Activated CD8-positive, alpha-beta memory T cell treated with anti-CD3 and anti-CD28 coated beads, Interleukin-2, amount 50 U/mL, for 24 hours (primary cell): ENCODE measurements at regions not wholly inside any gene's neighbourhood (a gene's known extent, or its start where the extent isn't known, plus 50 kb on each side); places are given as distances from the start of the nearest gene placed in this dataset.

Experiments used
- DNase-seq: peaks from one replicate; pipeline ENCODE4 v3.0.0-alpha.2; 2020; ENCODE audit errors: extremely low read depth

DNA sequence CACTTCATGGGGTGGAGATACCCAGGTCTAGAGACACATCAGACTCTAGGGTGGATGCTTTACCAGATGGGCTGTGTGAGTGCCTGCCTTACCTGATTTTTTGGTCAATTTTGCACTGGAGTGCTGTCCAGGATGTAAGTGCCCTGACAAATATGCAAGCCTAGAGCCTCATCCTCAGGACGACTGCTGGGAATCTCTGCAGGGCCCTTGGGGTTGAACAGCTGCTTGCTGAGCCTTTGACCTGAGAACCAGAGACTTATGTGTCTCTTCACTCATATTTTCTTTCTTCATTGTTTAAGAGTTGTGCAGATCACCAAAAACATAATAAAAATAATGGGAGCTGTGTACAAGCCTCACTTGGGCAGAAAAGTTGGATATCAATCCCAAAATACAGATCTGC, 551.5 kb upstream of the ATP2B1 start:
- no peak for DNase-seq

DNA sequence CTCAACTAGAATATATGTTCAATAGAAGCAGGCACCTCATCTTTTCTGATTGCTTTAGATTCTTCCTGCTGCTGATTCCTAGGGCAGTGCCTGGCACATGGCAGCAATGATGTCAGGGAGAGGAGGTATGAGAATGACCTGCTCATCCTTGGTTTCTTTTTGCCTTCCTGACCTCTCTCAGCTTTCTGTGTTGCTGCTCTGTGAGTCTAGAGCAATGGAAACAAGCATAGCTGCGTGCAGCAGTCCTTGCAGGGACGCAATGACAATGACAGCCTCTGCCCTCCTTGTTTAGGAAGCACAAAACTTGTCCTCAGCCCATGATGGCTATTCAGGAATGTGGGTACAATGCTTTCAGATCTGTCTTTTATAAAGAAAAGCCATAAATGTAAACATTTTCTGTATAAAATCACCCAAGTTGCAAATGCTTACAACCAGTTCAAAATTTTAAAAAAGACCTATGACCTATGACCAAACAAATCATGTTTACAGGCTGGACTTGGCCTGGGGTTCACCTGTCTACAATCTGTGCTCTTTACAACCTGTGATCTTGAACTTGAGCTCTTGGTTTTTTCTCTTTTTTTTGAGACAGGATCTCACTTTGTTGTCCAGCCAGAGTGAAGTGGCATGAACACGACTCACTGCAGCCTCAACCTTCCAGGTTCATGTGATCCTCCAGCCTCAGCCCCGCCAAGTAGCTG, 549.4 kb upstream of the ATP2B1 start:
- DNase-seq: no peak

DNA sequence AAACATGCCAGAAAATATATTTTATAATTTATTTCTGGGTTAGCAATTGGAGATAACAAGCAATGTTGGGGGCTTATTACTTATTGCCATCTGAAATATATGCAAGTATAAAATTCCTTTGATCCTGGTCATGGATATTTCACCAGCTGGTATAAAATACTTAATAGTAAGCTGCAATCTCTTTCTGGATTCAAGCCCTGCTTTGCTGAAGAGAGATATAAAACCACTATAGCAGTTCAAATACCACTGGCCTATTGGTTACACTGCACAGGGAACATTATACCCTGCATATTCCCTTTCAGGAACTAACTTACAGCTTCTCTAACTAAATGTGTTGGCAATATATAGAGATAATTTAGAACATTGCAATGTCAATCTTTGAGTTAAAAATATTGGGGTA, 546.2 kb upstream of the ATP2B1 start:
- no peak for DNase-seq

DNA sequence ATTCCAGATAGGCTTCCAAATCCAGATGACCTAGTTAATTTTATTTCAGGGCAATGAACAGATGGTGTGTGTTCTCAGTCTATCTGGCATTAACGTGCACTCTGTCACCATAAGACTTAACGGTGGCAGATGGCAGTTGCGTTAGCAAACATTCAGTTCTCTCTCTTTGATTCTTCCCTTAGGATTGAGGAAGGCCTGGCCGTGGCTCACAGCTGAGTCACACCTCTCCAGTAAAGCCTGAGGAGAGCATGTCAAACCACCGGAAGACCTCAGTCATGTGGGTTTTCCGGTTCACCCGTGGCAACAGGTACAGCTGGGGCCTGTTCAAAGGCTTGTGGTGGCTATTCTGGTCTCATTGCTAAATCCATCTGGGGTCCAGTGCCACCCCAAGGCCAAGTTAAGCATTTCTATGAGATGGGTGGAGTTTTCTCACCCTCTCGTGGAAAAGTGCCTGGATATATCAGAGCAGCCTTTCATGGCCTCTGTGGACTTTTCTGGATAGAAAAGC, 545.1 kb upstream of the ATP2B1 start:
- no peak for DNase-seq

DNA sequence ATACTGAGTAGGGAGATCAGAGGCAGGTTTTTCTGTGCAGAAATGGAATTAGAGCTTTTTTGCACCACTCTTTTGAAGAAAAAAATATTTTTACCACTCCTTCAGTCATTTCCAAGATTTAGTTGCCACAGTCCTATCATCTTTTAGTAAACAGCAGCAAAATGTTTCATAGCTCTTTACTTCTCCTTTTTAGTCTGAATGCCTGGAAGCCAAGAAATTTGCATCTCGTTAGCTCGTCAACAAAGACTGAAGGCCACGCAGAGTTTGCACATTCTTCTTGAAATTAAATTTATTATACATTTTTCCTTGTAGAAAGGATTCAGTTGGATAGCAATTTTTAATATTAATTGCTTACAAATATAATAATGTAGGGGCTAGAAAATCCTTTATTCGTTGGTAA, 544.5 kb upstream of the ATP2B1 start:
- DNase-seq: no peak

DNA sequence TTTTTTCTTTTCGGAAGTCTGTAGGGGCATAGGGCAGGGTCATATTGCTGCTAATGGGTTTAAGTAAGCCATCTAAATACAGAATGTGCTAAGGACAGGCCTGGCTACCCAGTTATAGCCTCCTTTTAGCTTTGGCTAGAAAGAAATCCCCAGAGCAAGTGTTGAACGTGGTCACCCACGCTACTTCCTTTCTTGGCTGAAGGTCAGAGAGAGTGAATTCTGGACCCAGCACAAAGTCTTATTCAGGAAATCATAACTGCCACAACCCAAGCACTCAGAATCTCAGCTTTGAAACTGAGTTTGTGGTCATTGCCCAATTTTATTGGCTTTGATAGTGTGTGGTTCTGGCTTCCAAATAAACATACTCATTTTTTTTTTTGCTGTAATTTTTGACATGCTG, 542.1 kb upstream of the ATP2B1 start:
- no peak for DNase-seq

DNA sequence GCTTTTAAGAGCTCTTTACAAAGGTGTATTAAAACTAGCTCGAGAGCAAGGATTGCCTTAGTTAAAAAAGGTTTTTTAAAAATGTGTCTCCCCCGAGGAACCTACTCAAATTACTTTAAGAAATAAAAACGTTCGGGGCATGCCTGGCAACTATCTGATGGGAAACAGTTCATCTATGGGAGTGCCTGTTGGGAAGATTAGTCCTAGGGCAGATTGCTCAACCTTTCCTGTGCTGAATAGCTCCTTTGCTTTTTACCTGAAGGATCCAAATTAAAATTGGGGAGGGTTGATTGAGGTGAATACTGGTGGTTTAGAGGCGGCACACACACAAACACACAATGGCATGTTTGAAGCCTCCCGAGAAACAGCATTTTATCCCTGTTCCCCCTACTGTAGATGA, 541.4 kb upstream of the ATP2B1 start:
- no peak for DNase-seq

DNA sequence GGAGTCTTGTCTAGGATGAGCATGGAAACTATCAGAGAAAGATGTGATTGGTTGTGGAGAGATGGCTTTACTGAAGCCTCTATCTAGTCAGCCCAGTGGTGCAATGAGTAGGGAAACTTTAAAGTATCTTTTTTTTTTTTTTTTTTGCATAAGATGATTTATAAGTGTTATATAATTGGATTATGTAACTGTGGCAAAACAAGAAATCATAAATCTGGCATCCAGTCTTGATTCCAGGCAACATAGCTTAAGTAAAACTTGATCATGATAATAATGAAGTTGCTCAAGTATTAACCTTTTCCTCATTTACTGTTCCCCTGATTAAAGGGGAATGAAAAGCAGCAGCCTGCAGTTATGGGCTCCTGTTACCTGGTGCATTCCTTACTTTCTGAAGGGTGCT, 538.0 kb upstream of the ATP2B1 start:
- DNase-seq: no peak

DNA sequence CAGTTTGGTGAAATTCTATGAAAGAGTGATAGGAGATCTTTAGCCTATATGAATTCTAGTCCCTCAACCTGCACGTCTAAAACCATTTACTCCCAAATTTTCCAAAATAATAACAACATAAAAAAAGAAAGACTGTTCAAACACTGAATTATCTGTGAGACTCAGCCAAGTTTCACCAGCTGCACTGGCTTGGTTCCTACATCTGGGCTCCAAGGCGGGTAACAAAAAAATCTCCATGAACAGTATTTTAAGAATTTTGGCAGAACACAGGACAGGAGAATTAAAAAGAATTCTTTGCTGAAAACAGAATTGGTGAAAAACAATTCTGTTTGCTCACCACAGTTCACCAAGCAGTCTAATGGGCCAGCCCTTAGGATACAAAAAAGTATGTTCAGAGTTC, 536.8 kb upstream of the ATP2B1 start:
- no peak for DNase-seq

DNA sequence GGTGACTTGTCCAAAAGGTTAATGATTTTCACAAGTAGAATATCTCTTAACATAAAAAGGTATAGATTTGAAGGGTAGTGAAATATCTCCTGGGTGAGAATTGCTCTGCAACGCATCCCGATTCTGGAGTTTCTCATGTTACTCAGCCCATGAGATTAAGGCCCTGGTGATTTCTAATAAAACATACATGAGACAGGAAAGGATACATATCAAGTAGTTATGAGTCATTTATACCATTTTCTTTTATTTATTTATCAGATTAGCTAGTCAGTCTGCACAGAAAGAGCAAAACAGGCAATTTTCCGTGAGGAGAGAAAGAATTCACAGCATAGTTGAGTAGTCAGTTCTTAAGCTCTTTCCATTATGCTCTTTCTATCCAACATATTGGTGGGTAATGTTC, 535.6 kb upstream of the ATP2B1 start:
- DNase-seq: no peak

DNA sequence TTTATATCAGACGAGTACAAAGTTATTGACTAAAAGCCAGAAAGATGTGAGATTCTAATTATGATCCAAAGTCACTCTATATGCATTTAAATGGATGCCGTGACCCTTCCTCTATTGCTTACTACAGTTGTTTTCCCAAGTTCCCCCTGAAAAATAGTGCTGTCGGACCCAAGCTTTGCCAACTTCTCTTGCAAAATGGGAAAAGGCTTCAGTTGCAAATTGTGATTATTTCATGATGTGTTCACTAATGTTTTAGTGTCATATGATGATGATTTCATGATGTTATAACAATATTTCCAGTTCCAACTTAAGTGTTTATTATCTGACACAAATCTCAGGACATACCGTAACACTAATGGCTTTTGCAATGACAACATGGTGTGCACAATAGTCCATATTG, 534.6 kb upstream of the ATP2B1 start:
- no peak for DNase-seq

DNA sequence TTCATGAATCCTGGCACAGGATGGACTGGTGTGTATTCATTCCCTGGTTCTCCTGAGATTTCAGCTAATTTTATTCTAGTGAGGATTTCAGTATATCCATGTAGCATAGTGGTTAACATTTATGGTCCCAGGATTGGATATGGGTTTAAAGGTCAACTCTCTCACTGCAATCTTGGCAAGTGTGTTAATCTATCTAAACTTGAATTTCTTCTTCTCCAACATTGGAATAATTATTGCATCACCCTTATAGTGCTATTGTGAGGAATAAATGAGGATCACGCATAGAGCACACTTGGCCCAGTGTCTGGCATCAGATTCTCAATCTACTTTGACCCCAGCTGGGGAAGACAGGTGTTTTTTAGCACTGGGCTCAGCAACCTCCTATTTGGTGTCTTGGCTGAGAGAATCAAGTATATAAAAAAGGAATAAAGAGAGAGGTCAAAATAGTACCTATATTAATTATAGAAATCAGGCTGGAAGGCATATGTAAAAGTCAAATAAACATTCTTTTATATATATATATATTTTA, 531.2 kb upstream of the ATP2B1 start:
- DNase-seq: no peak

DNA sequence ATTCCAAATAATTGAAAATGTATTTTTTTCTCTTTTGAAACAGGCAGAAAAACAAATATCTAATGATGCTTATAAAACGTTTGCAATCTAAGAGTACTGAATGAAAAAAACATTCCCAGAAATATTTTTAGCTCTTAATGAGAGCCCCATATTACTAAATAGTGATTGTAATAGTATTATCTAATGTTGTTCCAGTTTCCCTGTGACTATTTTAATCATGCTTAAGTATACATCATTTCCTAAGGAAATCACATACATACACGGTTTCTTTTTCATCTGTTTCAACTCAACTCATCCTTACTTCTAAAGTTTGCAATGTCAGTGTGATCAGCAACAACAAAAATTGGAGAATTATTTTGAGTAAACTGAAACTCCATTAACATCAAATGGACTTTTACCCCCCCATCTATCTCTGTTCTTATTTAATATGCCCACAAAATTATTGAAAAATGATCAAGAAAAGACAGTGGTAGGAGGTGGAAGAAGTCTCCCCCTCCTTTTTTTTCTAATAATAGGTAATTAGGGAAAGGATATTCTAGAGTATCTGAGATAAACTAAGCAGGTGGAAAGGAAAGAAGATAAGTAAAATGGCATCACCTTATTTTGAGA, 530.1 kb upstream of the ATP2B1 start:
- DNase-seq: no peak

DNA sequence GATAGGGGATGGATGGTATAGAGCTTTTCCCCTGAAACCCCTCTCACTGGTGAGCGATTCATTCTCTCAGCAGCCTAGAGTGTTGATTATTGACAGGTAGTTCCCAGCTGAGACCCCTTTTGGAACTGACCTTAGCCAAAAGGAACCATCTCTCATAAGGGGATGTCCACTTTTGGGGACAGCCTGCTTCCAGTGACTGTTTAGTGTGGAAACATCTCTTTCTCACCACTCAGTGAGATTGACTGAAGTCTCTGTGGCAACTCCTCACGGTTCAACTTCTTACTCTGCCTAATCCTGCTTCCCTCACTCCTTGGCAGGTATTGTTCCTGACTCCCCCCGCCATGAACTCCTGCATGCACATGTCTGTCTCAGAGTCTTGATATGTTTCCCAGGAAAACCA, 529.2 kb upstream of the ATP2B1 start:
- DNase-seq: no peak

DNA sequence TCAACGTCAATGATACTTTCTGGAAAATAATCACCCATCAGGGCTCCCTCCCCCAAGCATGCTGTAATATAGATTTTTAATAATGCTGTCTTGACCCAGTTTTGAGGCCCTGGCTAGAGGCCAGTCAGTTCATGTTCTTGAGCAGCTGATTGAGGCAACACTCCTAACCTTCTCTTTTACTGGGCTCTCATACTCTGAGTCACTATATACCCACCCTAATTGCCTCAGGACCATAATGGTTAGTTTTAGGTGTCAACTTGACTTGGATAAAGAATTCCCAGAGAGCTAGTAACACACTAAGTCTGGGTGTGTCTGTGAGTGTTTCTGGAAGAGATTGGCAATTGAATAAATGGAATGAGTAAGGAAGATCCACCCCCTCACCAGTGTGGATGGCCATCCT, 527.0 kb upstream of the ATP2B1 start:
- no peak for DNase-seq

DNA sequence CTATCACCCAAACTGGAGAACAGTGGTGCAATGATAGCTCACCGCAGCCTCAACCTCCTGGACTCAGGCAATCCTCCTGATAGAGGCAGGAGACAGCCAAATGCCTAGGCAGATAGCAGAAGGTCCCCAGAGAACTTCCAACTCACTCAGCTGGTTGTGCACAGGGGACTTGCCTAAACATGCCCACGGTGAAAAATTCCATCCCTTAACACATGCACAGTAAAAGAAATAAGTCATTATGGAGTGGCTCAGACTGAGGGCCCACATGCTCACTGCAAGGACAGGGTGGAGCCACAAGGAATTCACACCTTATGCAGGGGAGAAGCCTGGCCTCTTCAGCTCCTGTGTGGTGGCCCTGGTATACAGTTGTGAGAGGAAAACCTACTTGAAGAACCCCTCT, 525.8 kb upstream of the ATP2B1 start:
- no peak for DNase-seq

DNA sequence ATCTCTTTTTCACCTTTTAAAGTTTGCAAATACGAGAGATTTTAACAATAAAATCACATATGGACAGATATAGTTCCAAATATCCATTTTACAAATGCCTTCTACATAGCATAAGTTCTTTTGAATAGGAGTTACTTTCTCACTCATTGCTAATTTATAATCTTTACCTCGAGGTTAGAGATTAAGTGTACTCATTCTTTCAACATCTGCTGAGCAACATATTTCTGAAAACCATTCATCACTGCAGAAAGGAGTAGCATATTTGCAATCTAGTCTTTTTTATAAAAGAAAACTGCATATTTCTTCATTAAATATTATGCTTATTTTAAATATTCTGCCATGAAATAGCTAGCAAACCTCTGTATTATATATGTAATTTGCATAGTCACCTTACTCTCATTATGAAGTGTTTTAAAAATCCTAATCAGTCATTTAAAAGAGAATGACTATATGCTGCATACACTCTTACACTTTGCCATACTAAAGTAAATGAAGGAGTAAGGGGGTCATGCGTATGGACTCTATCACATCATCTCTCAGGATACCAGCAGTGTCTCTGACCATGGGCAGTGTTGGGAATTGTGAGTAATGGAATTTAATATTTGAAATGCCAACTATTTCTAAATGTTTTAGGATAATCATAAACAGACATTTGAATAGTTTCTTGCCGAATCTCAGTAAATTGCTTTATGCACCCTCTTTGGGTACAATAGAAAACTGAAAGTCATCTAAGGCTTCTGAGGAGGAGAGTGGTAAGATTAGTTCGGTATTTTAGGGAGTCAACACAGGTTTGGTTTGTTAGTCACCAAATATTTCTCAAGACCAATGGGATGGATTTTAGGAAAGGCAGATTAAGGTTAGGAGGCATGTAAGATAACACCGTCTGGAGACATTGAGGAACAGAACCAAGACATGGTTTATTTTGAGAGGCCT, 524.8 kb upstream of the ATP2B1 start:
- DNase-seq: no peak

DNA sequence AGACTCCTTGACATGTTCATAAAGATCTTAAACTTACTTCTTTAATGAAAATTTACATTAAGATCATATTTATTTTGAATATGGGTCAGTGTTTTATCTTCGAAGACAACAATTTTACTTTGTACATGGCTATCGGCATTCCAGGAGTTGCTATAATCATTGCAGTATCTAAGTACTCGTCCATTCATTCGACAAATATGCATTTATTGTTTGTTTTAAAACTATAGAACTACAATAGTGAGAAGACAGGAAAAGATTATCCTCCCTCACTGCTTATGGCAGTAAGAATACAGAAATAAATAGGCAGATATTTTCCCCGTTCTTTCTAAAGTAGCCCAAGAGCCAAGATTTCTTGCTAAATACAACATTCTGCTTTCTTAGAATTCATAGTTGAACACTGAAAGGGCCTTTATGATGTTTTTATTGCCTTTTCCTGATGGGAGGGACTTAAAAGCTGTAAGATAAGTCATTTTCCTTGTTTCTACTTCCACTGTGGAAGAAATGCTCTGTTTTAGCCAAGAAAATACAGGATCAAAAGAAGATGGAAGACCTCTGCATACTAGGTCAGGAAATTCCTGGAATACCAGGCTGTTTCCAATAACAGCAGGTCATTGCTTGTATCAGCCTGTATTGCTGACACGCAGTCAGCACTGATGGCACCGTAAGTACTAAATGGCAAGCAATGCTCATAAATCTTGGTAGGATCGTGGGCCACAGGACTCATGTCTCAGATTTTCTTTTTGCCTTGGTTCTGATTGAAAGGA, 521.0 kb upstream of the ATP2B1 start:
- DNase-seq: no peak

DNA sequence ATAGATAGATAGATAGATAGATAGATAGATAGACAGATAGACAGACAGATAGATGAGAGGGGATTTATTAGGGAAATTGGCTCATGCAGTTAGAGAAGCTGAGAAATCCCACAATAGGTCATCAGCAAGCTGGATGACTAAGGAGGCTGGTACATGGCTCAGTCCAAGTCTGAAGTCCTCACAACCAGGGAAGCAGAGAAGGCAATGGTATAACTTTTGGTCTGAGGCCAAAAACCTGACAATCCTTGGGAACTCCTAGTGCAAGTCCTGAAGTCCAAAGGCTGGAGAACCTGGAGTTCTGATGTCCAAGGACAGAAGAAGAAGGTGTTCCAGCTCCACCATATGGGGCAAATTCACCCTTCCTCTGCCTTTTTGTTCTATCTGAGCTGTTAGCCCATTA, 517.6 kb upstream of the ATP2B1 start:
- no peak for DNase-seq

DNA sequence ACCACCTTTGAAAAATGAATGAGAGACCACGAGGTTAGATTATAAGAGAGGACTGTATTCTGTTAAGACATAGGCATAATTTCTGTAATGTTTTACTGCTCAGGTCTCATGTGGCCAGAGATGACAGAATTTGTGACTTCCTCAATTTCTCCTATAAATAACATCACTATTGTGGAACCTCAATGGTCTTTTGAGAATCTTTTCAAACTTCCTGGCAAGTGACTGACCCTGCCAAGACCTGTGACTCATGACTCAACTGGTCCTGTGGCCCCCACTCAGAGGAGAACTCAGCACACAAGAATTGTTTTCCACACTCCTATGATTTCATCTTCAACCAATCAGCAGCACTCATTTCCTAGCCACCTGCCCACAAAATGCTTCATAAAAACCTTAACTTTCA, 508.2 kb upstream of the ATP2B1 start:
- no peak for DNase-seq

DNA sequence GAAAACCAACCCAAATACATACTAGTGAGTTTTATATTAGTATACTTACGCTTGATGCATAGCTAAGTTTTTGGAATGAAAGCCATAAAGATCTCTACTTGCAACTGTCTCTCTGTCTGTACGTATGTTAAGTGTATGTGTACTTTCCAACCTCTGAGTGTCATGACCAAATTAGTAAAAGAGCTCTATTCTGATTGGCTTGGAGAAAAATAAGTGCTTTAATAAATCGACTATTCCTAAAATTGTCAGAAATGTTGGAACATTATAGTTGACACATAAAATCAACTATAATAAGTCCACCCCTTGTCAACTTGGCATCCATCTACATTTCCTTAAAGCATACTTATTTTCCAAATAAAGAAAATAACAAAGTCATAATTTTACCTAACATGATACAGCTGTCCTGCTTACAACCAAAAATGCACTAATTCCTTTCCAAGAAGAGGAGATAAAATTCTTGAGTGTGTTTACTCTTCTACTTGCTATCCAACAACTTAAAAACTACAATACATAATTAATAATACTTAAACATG, 507.4 kb upstream of the ATP2B1 start:
- no peak for DNase-seq
